ENCODE measurements at regions not wholly inside any gene's neighbourhood (a gene's known extent, or its start where the extent isn't known, plus 50 kb on each side); places are given as distances from the start of the nearest gene placed in this dataset.
"Not testable (repeated sequence)": the region's sequence is repeated elsewhere in the genome, so short reads cannot be mapped to it uniquely, and the experiment has no call there.

DNA sequence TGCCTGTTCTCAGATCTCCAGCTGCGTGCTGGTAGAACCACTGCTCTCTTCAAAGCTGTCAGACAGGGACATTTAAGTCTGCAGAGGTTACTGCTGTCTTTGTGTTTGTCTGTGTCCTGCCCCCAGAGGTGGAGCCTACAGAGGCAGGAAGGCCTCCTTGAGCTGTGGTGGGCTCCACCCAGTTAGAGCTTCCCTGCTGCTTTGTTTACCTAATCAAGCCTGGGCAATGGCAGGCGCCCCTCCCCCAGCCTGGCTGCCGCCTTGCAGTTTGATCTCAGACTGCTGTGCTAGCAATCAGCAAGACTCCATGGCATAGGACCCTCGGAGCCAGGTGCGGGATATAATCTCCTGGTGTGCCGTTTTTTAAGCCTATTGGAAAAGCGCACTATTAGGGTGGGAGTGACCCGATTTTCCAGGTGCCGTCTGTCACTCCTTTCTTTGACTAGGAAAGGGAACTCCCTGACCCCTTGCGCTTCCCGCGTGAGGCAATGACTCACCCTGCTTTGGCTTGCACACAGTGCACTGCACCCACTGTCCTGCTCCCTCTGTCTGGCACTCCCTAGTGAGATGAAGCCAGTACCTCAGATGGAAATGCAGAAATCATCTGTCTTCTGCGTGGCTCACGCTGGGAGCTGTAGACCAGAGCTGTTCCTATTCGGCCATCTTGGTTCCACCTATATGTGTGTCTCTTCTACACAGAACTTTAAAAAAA, 355.1 kb downstream of the SUCLG1 start:
- H3K4me3 ChIP-seq; H3K27me3 ChIP-seq (replicated peaks in 1 of 2; ENCODE audit: control insufficient read depth in 2 of 2, insufficient read depth in 2 of 2, low read length in 1 of 2); H3K4me2 ChIP-seq (ENCODE audit: control insufficient read depth, insufficient read depth); BruUV-seq (replicated peaks); H3K79me2 ChIP-seq (ENCODE audit: control insufficient read depth, insufficient read depth, low read length); RAD21 ChIA-PET (ENCODE audit: unreplicated experiment); H3K36me3 ChIP-seq (ENCODE audit: control insufficient read depth in 2 of 2, insufficient read depth in 2 of 2, low read length in 1 of 2); H3K27ac ChIP-seq (ENCODE audit: control insufficient read depth, insufficient read depth); H2AFZ ChIP-seq (ENCODE audit: control insufficient read depth, low read depth, low read length); CTCF ChIA-PET; POLR2A ChIA-PET; in situ Hi-C loops (cut with MboI); DNase-seq (ENCODE audit: low read depth, low spot score); intact Hi-C loops (cut with micrococcal nuclease; ENCODE audit: unreplicated experiment); SMC1A ChIA-PET (ENCODE audit: uncharacterized antibody, unreplicated experiment); ATAC-seq; H3K9me3 ChIP-seq (replicated peaks; ENCODE audit: control insufficient read depth, insufficient read depth, low read length); H3K9ac ChIP-seq (ENCODE audit: control insufficient read depth, insufficient read depth, low read length); H3K4me1 ChIP-seq (ENCODE audit: control insufficient read depth, insufficient read depth, low read length); H4K20me1 ChIP-seq (ENCODE audit: control insufficient read depth, insufficient read depth); FAIRE-seq: not testable (repeated sequence)
- WGBS (ENCODE audit: insufficient coverage, insufficient replicate concordance, low lambda C conversion rate, missing lambda C conversion rate): 55% methylated on average over 15 of the region's 15 CpGs

DNA sequence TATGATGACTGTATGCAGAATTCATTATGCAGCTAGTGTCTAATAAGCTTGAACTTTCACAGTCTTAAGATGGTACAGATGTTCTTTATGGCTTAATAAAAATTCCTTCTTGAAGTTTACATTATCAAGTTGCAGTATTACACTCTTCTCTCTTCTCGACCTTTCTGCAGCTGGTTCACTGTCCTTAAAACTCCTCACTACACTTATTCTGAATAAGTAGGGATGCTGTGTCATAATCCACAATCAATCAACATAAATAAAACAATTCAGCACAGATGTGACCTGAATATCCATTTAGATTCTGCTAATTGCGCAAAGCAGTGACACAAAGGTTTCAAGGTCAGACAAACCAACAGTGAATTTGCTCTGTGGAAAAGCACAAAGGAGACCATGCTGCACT, 356.8 kb downstream of the SUCLG1 start:
- CTCF ChIA-PET: no interaction called here
- H3K79me2 ChIP-seq (ENCODE audit: control insufficient read depth, insufficient read depth, low read length): no peaks in the 10 kb centered on the region
- no peak overlapping the region for H3K4me3 ChIP-seq
- no peaks in the 10 kb centered on the region for H3K9me3 ChIP-seq (replicated peaks; ENCODE audit: control insufficient read depth, insufficient read depth, low read length)
- no peak for ATAC-seq
- 10% methylated on average over 2 of the region's 2 CpGs for WGBS (ENCODE audit: insufficient coverage, insufficient replicate concordance, low lambda C conversion rate, missing lambda C conversion rate)
- in situ Hi-C loops (cut with MboI) (no loop called here), intact Hi-C loops (cut with micrococcal nuclease; ENCODE audit: unreplicated experiment) (no loop called here)
- RAD21 ChIA-PET (ENCODE audit: unreplicated experiment): no interaction called here
- no peak overlapping the region for H3K9ac ChIP-seq (ENCODE audit: control insufficient read depth, insufficient read depth, low read length)
- no peak for DNase-seq (ENCODE audit: low read depth, low spot score)
- H3K36me3 ChIP-seq (ENCODE audit: control insufficient read depth in 2 of 2, insufficient read depth in 2 of 2, low read length in 1 of 2): no peaks in the 10 kb centered on the region
- TF ChIP-seq NRF1 (conservative IDR thresholded peaks at IDR 0.05; ENCODE audit: low read depth, low read length) (no peak), ATF7 (IDR thresholded peaks at IDR 0.05; ENCODE audit: low read depth) (no peak), ZNF207 (IDR thresholded peaks at IDR 0.05; ENCODE audit: borderline replicate concordance) (no peak), SP1 (IDR thresholded peaks at IDR 0.05; ENCODE audit: low read depth, low read length) (no peak)
- H3K27ac ChIP-seq (ENCODE audit: control insufficient read depth, insufficient read depth): no peak overlapping the region
- no peak overlapping the region for H3K4me2 ChIP-seq (ENCODE audit: control insufficient read depth, insufficient read depth)
- FAIRE-seq: no peak
- POLR2A ChIA-PET: no interaction called here
- H4K20me1 ChIP-seq (ENCODE audit: control insufficient read depth, insufficient read depth): no peaks in the 10 kb centered on the region
- no TSS peak for BruUV-seq (replicated peaks)
- no peak overlapping the region for H2AFZ ChIP-seq (ENCODE audit: control insufficient read depth, low read depth, low read length)
- no peaks in the 10 kb centered on the region for H3K4me1 ChIP-seq (ENCODE audit: control insufficient read depth, insufficient read depth, low read length)
- SMC1A ChIA-PET (ENCODE audit: uncharacterized antibody, unreplicated experiment): no interaction called here
- H3K27me3 ChIP-seq (replicated peaks in 1 of 2; ENCODE audit: control insufficient read depth in 2 of 2, insufficient read depth in 2 of 2, low read length in 1 of 2): no peaks in the 10 kb centered on the region
